ENCODE measurements at regions not wholly inside any gene's neighbourhood (a gene's known extent, or its start where the extent isn't known, plus 50 kb on each side); places are given as distances from the start of the nearest gene placed in this dataset.

GRCh38 chr18:38898167-38898566 is 1332.6 kb upstream of the CELF4 start:
- no peak for DNase-seq (ENCODE audit: low read depth)

GRCh38 chr18:38895560-38895959 is 1330.0 kb upstream of the CELF4 start:
- DNase-seq (ENCODE audit: low read depth): no peak

- no peak for DNase-seq (ENCODE audit: low read depth)
These were observed 1322.0 kb upstream of the CELF4 start for GRCh38 chr18:38887671-38888020.

- DNase-seq (ENCODE audit: low read depth): no peak
These were observed 1321.5 kb upstream of the CELF4 start for GRCh38 chr18:38886861-38887670.

GRCh38 chr18:38886235-38886634 is 1320.6 kb upstream of the CELF4 start:
- DNase-seq (ENCODE audit: low read depth): no peak

GRCh38 chr18:38884050-38884449 is 1318.5 kb upstream of the CELF4 start:
- no peak for DNase-seq (ENCODE audit: low read depth)

GRCh38 chr18:38883111-38883510 is 1317.5 kb upstream of the CELF4 start:
- no peak for DNase-seq (ENCODE audit: low read depth)

- no peak for DNase-seq (ENCODE audit: low read depth)
These were observed 1314.3 kb upstream of the CELF4 start for GRCh38 chr18:38879871-38880270.

GRCh38 chr18:38872342-38872741 is 1306.7 kb upstream of the CELF4 start:
- DNase-seq (ENCODE audit: low read depth): no peak

- DNase-seq (ENCODE audit: low read depth): no peak
These were observed 1303.2 kb upstream of the CELF4 start for GRCh38 chr18:38868757-38869156.

GRCh38 chr18:38867680-38868079 is 1302.1 kb upstream of the CELF4 start:
- no peak for DNase-seq (ENCODE audit: low read depth)

GRCh38 chr18:38851526-38851925 is 1285.9 kb upstream of the CELF4 start:
- DNase-seq (ENCODE audit: low read depth): no peak

GRCh38 chr18:38847326-38847725 is 1281.7 kb upstream of the CELF4 start:
- DNase-seq (ENCODE audit: low read depth): no peak

- DNase-seq (ENCODE audit: low read depth): no peak
These were observed 1277.7 kb upstream of the CELF4 start for GRCh38 chr18:38843291-38843690.

- DNase-seq (ENCODE audit: low read depth): no peak
These were observed 1260.6 kb upstream of the CELF4 start for GRCh38 chr18:38826247-38826646.

GRCh38 chr18:38811209-38811608 is 1245.6 kb upstream of the CELF4 start:
- DNase-seq (ENCODE audit: low read depth): no peak

- DNase-seq (ENCODE audit: low read depth): no peak
These were observed 1245.2 kb upstream of the CELF4 start for GRCh38 chr18:38810789-38811188.

- no peak for DNase-seq (ENCODE audit: low read depth)
These were observed 1242.3 kb upstream of the CELF4 start for GRCh38 chr18:38807915-38808314.

GRCh38 chr18:38805256-38805655 is 1239.7 kb upstream of the CELF4 start:
- DNase-seq (ENCODE audit: low read depth): no peak

GRCh38 chr18:38801640-38802039 is 1236.0 kb upstream of the CELF4 start:
- DNase-seq (ENCODE audit: low read depth): no peak

- no peak for DNase-seq (ENCODE audit: low read depth)
These were observed 1231.2 kb upstream of the CELF4 start for GRCh38 chr18:38796762-38797161.

- DNase-seq (ENCODE audit: low read depth): peak; percentile 39
These were observed 1227.1 kb upstream of the CELF4 start for GRCh38 chr18:38792731-38793130.

- no peak for DNase-seq (ENCODE audit: low read depth)
These were observed 1225.2 kb upstream of the CELF4 start for GRCh38 chr18:38790786-38791185.

GRCh38 chr18:38790303-38790702 is 1224.7 kb upstream of the CELF4 start:
- no peak for DNase-seq (ENCODE audit: low read depth)
